SK-N-MC (cell line): ENCODE measurements at regions not wholly inside any gene's neighbourhood (a gene's known extent, or its start where the extent isn't known, plus 50 kb on each side); places are given as distances from the start of the nearest gene placed in this dataset.

Source experiments
- EZH2 ChIP-seq: fragments of 200-600 bp; sonication (generic); IDR thresholded peaks from one replicate; pipeline ENCODE4 v1.6.1; 2017; ENCODE audit warnings: antibody characterized with exemption
- FOXP2 ChIP-seq: optimal IDR thresholded peaks from 2 replicates; pipeline ENCODE3; 2011; ENCODE audit warnings: mild to moderate bottlenecking, moderate library complexity; ENCODE audit not compliant: insufficient read depth; ENCODE audit errors: extremely low read length, control extremely low read depth
- POLR2AphosphoS5 ChIP-seq: IDR thresholded peaks from 2 replicates; pipeline ENCODE4 v1.6.1; 2012; ENCODE audit warnings: mild to moderate bottlenecking, low read depth, low read length, borderline replicate concordance

- TF ChIP-seq EZH2 (no peak), POLR2AphosphoS5 (no peak), FOXP2 (no peak)
Observed at GRCh38 chr4:30385650-30386049, 334.5 kb upstream of the PCDH7 start.
